22Rv1 (cell line): ENCODE measurements at regions not wholly inside any gene's neighbourhood (a gene's known extent, or its start where the extent isn't known, plus 50 kb on each side); places are given as distances from the start of the nearest gene placed in this dataset.

Experiments
- ZFX ChIP-seq: fragments of 450-650 bp; IDR thresholded peaks from 2 replicates; pipeline ENCODE4 v1.6.1; 2017; ENCODE audit warnings: antibody characterized with exemption, borderline replicate concordance
- TF ChIP-seq, protein P1 (sequence below): fragments of 450-650 bp; IDR thresholded peaks from 2 replicates; pipeline ENCODE4 v1.5.1; 2017; ENCODE audit warnings: mild to moderate bottlenecking

DNA sequence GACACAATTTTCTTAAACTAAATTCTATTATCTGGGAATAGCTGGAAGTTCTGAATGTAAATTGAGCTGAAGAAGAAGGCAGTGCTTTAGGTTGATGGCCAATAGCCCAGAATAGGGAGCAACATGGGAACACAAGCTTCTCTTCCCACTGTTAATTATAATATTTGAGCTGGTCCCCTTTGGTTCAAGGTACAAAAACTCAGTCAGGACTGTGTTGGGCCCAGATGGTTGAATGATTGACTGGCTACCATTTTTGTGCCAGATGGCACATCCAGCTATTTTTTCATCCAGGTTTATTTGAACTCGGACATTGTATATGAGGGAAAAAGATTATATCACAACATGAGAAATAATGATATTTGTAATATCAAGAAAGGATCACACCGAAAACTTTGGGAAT is 458.9 kb downstream of the SLITRK1 start:
- TF ChIP-seq, protein P1, sequence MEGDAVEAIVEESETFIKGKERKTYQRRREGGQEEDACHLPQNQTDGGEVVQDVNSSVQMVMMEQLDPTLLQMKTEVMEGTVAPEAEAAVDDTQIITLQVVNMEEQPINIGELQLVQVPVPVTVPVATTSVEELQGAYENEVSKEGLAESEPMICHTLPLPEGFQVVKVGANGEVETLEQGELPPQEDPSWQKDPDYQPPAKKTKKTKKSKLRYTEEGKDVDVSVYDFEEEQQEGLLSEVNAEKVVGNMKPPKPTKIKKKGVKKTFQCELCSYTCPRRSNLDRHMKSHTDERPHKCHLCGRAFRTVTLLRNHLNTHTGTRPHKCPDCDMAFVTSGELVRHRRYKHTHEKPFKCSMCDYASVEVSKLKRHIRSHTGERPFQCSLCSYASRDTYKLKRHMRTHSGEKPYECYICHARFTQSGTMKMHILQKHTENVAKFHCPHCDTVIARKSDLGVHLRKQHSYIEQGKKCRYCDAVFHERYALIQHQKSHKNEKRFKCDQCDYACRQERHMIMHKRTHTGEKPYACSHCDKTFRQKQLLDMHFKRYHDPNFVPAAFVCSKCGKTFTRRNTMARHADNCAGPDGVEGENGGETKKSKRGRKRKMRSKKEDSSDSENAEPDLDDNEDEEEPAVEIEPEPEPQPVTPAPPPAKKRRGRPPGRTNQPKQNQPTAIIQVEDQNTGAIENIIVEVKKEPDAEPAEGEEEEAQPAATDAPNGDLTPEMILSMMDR, result no peak
- TF ChIP-seq ZFX, result no peak
